Left renal pelvis (tissue), 4 donors: ENCODE measurements at regions not wholly inside any gene's neighbourhood (a gene's known extent, or its start where the extent isn't known, plus 50 kb on each side); places are given as distances from the start of the nearest gene placed in this dataset.

ENCODE experiments used
- DNase-seq, 4 donors: peaks; one replicate each; pipeline ENCODE4 v3.0.0-alpha.2; 2013; ENCODE audit warnings: low read depth in 4 of 4, low spot score in 3 of 4

GRCh38 chr20:48171626-48172356 lies 386.5 kb upstream of the SULF2 start:
- DNase-seq, result no peak

DNA sequence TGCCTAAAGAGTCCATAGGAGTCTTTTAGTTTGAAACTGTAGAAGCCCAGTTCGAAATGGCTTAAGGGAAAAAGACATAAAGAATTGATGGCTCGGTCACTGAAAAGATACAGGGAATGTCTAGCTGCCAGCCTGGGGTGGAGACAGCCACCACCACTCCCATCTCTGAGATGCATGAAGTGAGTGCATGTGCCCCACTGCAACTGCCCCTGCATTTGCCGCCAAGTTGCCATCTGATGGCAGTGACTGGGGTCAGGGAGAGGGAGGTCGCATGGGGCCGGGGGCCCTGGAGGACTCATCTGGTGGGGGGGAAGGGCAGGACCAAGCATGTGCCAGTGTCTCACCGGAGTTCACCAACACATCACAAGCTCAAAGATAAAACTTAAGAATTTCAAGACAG lies 385.8 kb upstream of the SULF2 start:
- DNase-seq, result no peak

DNA sequence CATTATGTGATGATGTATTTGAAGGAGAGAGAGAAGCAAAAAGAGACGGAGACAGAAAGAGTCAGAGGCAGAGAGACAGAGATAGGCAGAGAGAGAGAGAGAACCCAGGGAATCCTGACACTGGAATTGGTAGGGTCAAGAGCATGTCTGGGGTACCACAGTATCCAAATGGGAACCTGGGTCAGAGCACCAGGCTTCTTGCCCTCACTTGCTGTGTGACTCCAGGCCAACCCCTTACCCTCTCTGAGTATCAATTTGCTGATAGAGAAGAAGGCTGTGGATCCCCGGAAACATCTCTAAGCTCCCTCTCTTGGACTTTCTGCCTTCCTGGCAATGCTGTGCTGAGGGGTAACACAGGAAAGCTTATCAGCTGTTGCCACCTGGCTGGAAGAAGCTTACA lies 385.3 kb upstream of the SULF2 start:
- DNase-seq, result no peak

- DNase-seq, result no peak
These were observed 384.5 kb upstream of the SULF2 start for GRCh38 chr20:48169650-48170225.

DNA sequence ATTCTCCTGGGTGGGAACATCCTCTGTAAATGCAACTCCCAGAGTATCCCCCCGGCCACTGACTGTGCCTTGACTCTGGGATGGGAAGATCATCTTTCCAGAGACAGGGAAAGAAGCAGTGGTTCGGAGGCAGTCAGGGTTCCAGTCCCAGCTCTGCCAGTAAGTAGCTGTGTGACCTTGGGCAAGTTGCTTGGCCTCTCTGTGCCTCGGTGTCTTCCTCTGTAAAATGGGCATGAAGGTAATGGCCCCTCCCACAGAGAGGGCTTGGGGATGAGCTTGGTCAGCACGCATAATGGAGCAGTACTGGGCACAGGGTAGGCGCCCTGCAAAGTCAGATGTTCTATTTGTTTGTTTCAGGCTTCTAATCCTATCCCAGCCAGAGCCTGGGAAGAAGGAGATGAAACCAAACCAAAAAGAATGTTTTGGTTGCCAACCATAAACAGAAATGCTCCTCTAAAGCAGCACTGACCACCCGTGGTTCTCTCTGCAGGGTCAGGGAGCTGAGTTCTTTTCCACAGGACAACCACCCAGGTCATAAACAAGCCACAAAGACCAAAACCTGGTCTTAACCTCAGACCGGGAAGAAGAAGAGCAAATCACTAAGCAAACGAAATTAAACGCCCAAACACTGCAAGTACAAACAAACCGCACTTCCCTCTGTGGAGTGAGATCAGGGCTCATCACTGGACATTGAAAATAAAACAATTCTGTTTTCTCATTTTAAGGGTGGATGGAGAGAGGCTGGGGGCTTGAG lies 381.0 kb upstream of the SULF2 start:
- DNase-seq, result no peak

DNA sequence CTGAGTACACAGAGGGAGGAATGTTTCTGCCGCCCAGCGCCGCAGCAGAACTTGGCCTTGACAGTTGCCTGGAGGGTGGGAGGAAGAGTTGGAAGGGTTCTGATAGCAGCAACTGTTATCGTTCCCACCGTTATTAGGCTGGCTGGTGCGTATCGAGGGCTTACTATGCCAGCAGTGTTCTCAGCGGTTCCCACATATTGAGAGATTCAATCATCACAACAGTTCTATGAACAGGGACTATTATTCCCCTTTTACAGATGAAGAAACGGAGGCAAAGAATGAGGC lies 380.1 kb upstream of the SULF2 start:
- no peak for DNase-seq

- DNase-seq, result no peak
These were observed 379.5 kb upstream of the SULF2 start for GRCh38 chr20:48164566-48165400.

- DNase-seq, result no peak
These were observed 378.8 kb upstream of the SULF2 start for GRCh38 chr20:48164034-48164433.

DNA sequence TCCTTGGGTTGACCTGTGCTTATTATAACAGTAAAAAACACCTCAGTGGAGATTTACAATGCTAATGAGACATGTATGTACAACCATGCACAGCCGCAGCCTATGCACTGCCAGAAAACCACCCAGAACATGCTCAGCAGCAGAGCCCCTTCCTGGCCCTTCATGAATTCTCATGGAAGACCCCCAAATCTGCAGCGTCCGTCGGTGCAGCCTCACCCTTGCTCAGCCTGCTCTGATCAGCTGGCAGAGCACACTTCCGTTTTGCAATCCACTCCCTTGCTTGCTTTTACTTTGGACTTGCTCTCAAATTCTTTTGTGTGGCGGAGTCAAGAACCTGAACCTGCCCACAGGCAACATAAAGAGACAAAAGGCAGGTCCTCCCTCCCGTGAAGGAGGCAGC lies 378.2 kb upstream of the SULF2 start:
- no peak for DNase-seq

DNA sequence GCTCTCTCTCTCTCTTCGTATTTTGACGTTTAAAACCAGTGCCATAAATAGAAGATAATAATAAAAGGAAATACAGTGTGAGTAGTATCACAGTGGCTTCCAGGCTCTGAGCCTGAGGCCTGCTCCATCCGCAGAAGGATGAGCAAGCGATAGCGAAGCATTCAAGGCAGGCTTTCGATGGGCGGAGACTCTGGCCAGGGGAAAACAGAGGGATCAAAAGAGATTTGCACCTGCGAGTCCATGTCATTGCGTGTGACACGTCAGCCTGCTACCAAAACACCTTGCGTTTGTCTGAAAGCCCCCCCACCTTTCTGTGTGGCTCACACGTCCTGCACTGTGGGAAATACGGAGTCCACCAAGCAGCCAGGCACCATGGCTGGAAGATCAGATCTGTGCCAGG lies 377.3 kb upstream of the SULF2 start:
- DNase-seq, result no peak

- DNase-seq, result no peak
These were observed 374.1 kb upstream of the SULF2 start for GRCh38 chr20:48159145-48160008.

DNA sequence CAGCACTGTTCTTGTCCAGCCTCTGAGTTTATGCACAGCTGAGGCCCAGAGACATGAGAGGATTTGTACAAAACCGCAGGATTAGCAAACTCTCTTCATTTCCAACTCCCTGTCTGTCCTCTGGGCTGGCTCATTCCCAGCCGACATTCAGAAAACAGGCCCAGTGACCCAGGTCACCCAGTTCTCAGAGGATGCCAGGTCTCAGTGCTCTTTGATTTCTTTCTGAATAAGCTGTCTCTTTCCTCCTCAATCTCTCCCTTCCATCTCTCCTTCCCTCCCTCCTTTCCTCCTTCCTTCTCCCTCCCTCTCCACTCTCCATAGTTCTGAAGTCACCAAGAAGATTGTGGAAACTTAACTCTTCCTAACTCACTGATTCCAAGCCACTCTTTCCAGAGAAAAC lies 372.7 kb upstream of the SULF2 start:
- no peak for DNase-seq

DNA sequence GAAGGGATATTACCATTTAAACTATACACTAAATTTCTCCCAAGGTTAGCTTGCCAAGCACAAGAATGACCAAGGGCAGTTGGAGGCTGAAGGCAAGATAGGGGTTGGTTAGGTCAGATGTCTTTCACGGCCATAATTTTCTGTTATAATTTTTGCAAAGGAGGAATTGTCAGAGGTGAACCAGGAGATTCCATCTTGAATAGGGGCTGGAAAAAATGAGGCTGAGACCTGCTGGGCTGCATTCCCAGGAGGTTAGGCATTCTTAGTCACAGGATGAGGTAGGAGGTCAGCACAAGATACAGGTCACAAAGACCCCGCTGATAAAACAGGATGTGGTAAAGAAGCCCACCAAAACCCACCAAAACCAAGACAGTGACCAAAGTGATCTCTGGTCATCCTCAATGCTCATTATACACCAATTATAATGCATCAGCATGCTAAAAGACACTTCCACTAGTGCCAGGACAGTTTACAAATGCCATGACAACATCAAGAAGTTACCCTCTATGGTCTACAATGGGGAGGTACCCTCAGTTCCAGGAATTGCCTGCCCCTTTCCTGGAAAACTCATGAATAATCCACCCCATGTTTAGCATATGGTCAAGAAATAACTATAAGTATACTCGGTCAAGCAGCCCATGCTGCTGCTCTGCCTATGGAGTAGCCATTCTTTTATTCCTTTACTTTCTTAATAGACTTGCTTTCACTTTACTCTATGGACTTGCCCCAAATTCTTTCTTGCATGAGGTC lies 371.8 kb upstream of the SULF2 start:
- DNase-seq, result no peak

DNA sequence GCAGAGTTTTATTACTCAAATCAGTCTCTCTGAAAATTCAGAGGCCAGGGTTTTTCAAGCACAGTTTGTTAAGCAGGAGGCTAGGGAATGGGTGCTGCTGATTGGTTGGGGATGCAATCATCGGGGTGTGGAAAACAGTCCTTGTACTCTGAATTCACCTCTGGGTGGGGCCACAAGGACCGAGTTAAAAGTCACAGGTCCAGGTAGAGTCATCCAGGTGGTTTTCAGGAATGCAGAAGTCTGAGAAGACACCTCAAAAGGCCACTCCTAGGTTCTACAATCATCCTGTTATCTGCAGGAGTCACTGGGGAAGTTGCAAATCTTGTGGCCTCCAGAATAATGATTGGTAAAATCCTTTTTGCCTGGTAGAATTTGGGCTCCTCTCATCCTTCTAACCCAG lies 371.2 kb upstream of the SULF2 start:
- no peak for DNase-seq

DNA sequence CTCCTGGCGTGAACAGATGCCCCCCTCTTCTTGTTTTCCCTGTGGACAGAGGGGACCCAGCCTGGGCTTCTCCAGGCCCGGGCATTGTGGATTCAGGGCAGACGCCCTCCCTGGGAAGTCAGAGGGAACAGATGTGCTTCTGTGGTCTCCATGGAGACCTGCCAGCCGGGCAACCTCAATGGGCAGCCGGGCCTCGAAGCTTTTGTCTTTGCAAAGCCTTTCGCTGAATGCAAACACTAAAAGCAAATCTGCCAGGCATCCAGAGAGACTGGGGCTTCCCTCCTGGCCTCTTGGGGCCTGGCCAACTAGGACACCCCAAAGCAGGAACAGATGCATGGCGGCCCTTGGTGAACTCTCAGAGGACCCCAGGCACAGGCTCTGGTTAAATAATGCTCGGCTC lies 370.0 kb upstream of the SULF2 start:
- DNase-seq, result no peak

DNA sequence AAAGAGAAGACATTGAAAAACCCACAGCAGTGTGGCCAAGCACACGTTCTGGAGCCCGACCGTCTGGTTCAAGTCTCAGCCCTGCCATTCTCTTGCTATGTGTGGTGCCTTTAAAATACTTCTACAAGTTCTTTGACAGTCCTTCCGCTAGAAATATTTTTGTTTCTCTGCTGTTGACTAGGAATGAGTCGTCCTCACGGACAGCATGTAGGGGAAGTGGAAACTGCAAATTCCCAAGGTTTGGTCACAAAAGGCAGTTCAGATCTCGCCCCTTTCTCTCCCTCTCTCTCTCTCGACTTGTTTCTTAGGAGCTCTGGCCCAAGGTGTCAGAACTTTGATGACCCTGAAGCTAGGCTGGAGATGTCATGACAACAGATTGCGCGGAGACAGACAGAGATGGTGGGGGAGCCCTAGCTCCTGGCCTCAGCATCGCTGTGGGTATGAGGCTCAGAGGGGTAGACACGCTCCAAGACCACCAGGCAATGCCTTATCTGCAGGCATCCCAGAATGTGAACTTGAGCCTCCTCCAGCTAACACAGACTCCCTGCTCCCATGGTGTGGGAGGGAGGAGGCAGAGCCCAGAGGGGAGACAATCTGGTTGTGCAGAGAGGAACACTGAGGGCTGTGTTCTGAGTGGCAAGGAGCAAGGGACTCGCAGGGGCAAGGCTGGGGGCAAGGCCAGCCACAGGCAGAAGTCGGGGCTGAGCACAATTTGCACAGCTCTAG lies 368.9 kb upstream of the SULF2 start:
- no peak for DNase-seq

DNA sequence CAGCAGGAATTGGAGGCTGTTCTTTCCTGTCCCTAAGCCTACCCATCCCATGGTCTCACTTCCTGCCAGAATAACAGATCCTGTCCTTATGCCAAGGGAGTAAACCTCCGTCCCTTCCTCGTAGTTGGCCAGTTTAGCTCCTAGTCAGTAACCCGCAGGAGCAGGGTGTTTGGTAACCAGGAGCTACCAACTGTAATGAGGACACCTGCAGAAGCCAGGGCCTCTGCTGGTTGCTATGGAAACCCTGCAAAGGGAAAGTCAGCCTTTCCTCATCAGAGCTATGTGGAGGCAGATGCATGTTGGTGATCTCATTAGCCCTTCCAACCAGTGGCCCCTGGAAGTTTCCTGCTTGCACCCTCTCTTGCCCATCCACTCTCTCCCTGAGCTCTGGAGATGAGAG lies 368.2 kb upstream of the SULF2 start:
- no peak for DNase-seq

DNA sequence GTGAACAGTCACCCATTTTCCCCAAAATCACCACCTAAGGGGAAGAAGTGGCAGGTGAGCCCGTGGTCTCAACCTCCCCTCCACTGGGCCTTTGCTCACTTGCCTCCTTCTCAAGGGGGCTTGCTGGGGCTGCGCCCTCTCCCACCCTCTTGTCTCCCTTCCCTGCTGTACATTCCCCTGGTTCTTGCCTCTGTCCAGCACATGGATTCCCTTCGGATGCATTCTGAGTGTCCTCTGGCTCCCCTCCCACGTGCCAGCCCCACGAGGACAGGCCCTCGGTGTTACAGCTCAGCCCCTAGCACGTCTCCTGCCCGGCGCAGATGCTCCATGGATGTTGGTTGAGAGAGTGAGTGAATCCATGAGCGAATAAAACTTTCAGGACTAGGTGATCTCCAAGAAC lies 367.8 kb upstream of the SULF2 start:
- no peak for DNase-seq

GRCh38 chr20:48150568-48150967 lies 365.3 kb upstream of the SULF2 start:
- DNase-seq, result no peak
